SK-N-SH treated with all-trans-retinoic acid at 6 μM for 48 hours (cell line): ENCODE measurements at regions not wholly inside any gene's neighbourhood (a gene's known extent, or its start where the extent isn't known, plus 50 kb on each side); places are given as distances from the start of the nearest gene placed in this dataset.

ENCODE experiments used
- CREB5 ChIP-seq: fragments of 250-450 bp; sonication (Bioruptor Pico); IDR thresholded peaks from 2 replicates; pipeline ENCODE4 v1.5.1; 2020; ENCODE audit warnings: low read depth, mild to moderate bottlenecking, moderate library complexity
- CSDC2 ChIP-seq: fragments of 250-450 bp; sonication (Bioruptor Pico); IDR thresholded peaks from 2 replicates; pipeline ENCODE4 v1.5.0; 2020; ENCODE audit warnings: mild to moderate bottlenecking, moderate library complexity
- PATZ1 ChIP-seq: fragments of 250-450 bp; sonication (Bioruptor Pico); IDR thresholded peaks from 2 replicates; pipeline ENCODE4 v1.8.0; 2020; ENCODE audit warnings: mild to moderate bottlenecking, moderate library complexity, borderline replicate concordance
- PPARA ChIP-seq: fragments of 250-450 bp; sonication (Bioruptor Pico); IDR thresholded peaks from 2 replicates; pipeline ENCODE4 v1.5.0; 2020; ENCODE audit warnings: mild to moderate bottlenecking, borderline replicate concordance
- RARB ChIP-seq: fragments of 250-450 bp; sonication (Bioruptor Pico); IDR thresholded peaks from 2 replicates; pipeline ENCODE4 v1.8.0; 2021; ENCODE audit warnings: mild to moderate bottlenecking, moderate library complexity
- ZFP3 ChIP-seq: fragments of 250-450 bp; sonication (Bioruptor Pico); IDR thresholded peaks from 2 replicates; pipeline ENCODE4 v1.5.0; 2020; ENCODE audit warnings: mild to moderate bottlenecking, moderate library complexity
- ZFP30 ChIP-seq: fragments of 450-650 bp; formaldehyde crosslinking; IDR thresholded peaks from 2 replicates; pipeline ENCODE4 v1.5.0; 2022; ENCODE audit warnings: mild to moderate bottlenecking, moderate library complexity
- ZNF565 ChIP-seq: fragments of 450-650 bp; formaldehyde crosslinking; conservative IDR thresholded peaks from 2 replicates; pipeline ENCODE4 v1.5.0; 2020; ENCODE audit warnings: low read depth, mild to moderate bottlenecking, moderate library complexity

GRCh38 chr4:111957997-111958396 is 187.3 kb upstream of the FAM241A start:
- TF ChIP-seq RARB (CRISPR knock-in tag) (no peak), ZFP30 (no peak), ZFP3 (CRISPR knock-in tag) (no peak), PPARA (CRISPR knock-in tag) (no peak), CSDC2 (CRISPR knock-in tag) (no peak), CREB5 (CRISPR knock-in tag) (no peak), ZNF565 (CRISPR knock-in tag) (no peak), PATZ1 (CRISPR knock-in tag) (no peak)
